ENCODE measurements at regions not wholly inside any gene's neighbourhood (a gene's known extent, or its start where the extent isn't known, plus 50 kb on each side); places are given as distances from the start of the nearest gene placed in this dataset.

GRCh38 chr1:229762891-229763290 lies 136.8 kb downstream of the URB2 start:
- no peak for DNase-seq

- no peak for DNase-seq
Measured at GRCh38 chr1:229768232-229768631, 142.2 kb downstream of the URB2 start.

- no peak for DNase-seq
Measured at GRCh38 chr1:229769006-229769405, 143.0 kb downstream of the URB2 start.

DNA sequence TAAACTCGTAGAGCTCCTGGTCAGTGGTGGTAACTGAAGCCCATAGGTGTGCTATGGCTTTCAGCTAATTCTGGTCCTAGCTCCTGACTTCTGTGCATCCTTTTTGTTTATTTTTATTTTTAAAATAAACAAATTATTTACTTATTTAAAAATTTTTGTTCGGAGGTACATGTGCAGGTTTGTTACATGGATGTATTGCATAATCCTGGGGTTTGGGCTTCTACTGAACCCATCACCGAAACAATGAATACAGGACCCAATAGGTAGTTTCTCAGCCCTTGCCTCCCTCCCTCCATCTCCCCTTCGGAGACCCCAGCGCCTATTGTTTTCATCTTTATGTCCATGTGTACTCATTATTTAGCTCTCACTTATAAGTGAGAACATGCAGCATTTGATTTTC lies 143.8 kb downstream of the URB2 start:
- DNase-seq: no peak

- no peak for DNase-seq
Measured at GRCh38 chr1:229778794-229779193, 152.7 kb downstream of the URB2 start.

DNA sequence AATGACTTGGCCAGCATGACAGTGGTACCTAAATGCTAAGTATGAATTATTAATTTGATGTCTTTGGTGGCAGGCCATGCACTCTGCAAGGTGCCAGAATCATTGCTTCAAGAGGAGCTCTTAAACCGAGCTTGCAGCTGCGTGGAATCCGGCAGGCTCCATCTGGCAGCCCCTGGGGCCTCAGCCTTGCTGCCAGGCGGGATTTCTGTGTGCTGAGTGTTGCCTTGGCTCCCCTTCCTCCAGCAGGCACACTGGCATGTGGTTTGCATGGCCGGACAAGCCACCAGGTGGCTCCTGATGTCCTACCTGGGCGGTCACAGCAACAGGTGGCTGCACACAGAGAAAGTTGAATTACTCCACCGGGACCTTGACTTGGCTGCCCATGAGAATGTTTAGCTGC lies 155.4 kb downstream of the URB2 start:
- no peak for DNase-seq

- DNase-seq: no peak
Measured at GRCh38 chr1:229782469-229782868, 156.4 kb downstream of the URB2 start.

- DNase-seq: no peak
Measured at GRCh38 chr1:229784834-229785233, 158.8 kb downstream of the URB2 start.

GRCh38 chr1:229786974-229787610 lies 161.0 kb downstream of the URB2 start:
- no peak for DNase-seq

- no peak for DNase-seq
Measured at GRCh38 chr1:229788004-229788403, 162.0 kb downstream of the URB2 start.

DNA sequence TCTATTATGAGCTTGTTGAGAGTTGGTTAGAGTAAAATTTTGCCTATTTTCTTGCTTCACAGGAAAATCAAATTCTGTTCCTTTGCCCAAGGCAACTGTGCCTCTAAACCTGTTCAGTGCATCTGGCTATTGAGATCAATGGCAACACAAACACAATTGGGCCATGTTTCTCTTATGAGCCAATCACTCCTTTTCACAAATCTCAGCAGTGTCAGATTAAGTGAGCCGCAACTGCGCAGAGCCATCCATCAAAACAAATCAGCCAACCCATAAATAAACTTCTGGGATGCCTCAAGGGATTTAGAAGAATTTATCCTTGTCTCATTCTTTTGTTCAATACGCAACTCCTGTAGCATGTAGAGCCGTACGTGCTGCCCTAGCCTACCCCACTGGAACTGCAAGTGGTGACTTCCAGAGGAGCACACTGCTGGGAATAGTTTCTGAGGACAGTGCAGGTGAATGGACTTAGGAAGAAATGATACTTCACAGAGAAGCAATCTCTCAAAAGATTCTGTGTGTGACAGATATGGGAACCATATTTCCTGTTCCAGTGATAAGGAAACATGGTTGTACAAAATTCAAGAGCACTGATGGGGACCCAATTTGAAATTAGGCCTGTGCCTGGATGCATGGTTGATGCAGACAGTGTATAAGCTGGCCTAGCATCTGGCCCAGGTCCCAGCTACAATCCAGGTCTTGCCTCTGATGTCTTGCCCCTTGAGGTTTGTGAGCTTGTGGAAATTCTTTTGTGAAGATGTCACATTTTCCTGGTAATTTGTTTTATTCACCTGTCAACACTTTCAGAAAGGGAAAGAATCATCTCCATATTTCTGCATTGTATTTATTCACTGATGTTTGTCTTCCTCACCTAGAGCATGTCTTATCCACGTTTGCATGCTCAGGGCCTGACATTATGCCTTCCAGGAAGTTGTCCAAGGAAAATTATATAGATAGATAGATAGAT lies 166.2 kb downstream of the URB2 start:
- no peak for DNase-seq

DNA sequence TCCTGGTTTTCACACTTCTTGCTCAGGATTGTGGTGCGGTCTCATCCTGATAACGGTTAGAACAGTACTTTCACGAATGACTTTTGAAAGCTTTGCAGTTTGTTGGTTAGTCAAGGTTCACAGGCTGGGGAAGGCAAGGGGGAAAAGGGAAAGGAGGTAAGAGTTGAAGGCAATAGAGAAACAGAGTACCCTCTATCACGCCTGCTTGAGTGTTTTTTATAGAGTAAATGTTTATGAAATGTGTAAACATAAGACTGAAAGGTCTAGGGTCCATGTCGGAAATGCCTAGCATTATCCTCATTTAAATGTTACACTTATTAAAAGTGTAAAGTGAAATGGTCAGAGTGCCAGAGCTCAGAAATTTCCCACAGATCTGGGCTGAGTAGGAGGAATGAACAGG lies 167.4 kb downstream of the URB2 start:
- DNase-seq: no peak

GRCh38 chr1:229798558-229798957 lies 172.5 kb downstream of the URB2 start:
- DNase-seq: no peak

DNA sequence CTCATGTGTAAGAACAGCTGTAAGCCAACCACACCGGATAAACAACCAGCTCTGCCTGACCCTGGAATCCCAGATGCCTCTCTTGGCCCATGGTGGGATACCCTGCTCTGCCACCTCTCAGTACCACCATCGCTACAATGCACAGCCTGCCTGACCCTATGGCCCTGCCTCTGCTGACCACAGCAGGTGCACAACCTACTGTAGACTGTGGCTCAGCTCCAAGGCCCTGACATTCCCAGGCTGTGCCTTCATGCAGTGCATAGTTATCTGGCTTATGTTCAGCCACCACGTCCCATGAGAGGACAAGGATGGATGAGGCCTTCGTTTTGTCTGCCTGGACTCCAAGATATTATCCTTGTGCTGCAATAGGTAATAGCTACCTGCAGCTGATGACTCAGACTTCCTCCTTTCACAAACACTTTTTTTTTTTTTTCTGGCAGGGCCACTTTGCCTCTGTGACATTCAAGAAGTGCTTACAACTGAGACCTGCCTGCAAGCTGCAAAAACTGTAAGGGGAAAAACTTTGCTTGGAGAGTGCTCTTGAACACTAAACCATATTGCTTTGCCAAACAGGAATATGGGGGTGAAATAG lies 177.7 kb downstream of the URB2 start:
- DNase-seq: no peak

GRCh38 chr1:229808272-229808671 lies 182.2 kb downstream of the URB2 start:
- DNase-seq: no peak

DNA sequence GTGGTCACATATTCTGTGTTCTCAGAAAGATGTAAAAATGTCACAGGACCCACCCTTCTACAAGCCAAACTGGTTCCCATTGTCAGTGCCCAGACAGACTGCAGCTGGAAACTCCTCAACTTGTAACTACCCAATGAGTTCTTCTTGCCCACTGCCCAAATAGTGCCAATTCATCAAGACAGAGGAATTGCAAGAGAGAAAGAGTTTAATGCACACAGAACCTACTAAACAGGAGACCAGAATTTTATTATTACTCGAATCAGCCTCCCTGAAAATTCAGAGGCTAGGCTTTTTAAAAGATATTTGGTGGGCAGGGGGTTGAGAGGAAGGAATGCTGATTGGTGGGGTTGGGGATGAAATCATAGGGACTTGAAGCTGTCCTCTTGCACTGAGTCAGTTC lies 184.1 kb downstream of the URB2 start:
- no peak for DNase-seq

- no peak for DNase-seq
Measured at GRCh38 chr1:229810961-229811360, 184.9 kb downstream of the URB2 start.

GRCh38 chr1:229812148-229812547 lies 186.1 kb downstream of the URB2 start:
- no peak for DNase-seq

DNA sequence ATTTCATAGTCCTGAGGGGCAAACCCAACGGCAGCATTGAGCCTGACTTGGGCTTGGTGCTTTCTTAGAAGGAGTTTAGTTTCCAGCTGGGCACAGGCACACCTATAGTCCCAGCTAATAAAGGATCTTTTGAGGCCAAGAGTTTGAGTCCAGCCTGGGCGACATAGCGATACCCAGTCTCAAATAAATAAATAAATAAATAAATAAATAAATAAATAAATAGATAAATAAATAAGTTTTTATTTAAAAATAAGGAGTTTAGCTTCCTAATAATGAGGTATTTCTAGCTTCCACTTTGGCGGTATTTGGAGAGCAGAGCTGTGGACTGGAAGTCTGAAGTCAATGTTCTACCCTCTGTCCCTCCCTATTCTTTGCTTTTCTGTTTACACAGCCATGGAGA lies 186.6 kb downstream of the URB2 start:
- no peak for DNase-seq

GRCh38 chr1:229815076-229815475 lies 189.0 kb downstream of the URB2 start:
- DNase-seq: no peak

DNA sequence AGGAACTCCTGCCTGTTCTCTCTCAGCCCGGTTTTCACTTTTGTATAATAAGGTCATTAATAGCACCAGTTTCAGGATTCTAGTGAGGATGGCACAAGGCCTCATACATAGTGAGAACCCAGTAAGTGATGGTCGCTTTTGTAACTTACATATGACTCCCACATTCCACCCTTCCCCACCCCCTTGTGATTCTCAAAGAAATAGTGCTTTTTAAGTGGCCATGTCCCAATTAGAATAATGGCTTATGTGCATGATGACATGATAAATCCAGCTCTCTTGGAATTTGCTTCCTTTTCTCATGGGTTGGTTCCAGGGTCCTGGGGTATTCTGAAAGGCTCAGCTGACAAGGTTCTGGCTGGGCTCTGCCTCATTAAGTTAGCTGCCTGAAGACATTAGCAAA lies 189.9 kb downstream of the URB2 start:
- no peak for DNase-seq

- DNase-seq: no peak
Measured at GRCh38 chr1:229817936-229818335, 191.9 kb downstream of the URB2 start.

DNA sequence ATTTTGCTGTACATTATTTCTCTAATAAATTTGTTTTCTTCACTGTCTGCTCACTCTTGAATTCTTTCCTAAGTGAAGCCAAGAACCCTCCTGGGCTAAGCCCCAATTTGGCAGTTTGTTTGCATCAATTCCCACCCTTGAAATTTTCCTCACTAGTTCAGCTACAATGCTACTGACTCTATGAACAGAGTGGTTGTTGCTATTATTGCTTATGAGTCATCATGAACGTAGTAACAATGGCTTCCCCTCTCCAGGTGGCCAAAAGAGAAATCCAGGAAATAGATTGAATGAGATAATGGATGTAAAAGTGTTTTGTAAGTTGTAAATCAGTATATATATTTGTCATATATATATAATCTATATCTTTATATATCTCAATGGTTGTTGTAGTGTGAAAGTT lies 193.0 kb downstream of the URB2 start:
- DNase-seq: no peak

GRCh38 chr1:229822026-229822425 lies 196.0 kb downstream of the URB2 start:
- DNase-seq: no peak

All from activated CD4-positive, alpha-beta T cell treated with anti-CD3 and anti-CD28 coated beads, Interleukin-2, amount 50 U/mL, for 48 hours (primary cell).